ENCODE measurements at regions not wholly inside any gene's neighbourhood (a gene's known extent, or its start where the extent isn't known, plus 50 kb on each side); places are given as distances from the start of the nearest gene placed in this dataset.

DNA sequence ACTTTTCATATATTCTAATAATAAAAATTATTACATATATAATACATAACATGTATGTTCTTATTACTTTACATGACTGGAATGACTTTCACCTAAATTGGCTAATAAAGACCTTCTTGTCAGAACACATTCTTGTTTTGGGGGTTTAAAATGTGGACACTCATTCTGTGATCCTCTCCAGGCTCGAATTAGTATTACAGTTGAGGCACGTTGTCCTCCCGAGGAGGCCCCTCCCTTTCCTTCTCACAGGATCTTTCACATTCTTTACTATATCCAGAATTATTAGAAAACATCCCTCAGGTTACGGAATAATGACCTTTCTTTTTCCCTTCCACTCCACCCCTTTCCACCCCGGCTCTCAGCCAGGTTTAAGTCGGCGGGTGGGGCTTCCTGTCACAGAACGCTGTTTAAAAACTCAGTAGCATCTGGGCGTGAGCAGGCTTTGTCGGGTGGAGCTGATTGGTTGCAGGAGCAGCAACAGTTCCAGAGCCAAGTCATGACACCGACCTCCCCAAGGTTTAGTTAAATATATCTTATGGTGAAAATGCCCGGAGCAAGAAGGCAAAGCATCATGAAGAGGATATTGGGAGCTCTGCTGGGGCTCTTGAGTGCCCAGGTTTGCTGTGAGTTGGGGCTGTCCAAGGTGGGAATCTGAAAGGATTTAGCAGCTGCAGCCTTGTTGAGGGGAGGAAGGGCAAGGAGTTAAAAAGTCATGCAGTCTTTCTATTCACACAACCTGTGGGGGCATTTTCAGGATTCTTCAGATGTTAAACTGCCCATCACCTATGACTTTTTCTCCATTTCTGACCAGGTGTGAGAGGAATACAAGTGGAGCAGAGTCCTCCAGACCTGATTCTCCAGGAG is 396.7 kb upstream of the OR4E1 start:
- H3K36me3 ChIP-seq, result no peaks in the 10 kb centered on the region
- DNase-seq, result peak; percentile 23 to 27
- H3K27ac ChIP-seq, result no peak overlapping the region
- no peak overlapping the region for H3K4me3 ChIP-seq (replicated peaks in 1 of 3)
- intact Hi-C loops (cut with DNase I), result no loop called here
- H3K9me3 ChIP-seq, result no peaks in the 10 kb centered on the region
- H3K27me3 ChIP-seq, result no peaks in the 10 kb centered on the region
- WGBS, 2 donors, result 20 to 22% methylated on average over 12 of the region's 12 CpGs
- H3K4me1 ChIP-seq, result no peaks in the 10 kb centered on the region
- TF ChIP-seq CTCF (IDR thresholded peaks at IDR 0.05) (no peak), POLR2A (IDR thresholded peaks at IDR 0.05) (no peak)

- H3K36me3 ChIP-seq, result no peaks in the 10 kb centered on the region
- no peak overlapping the region for H3K27ac ChIP-seq
- H3K27me3 ChIP-seq, result no peaks in the 10 kb centered on the region
- intact Hi-C loops (cut with DNase I), result no loop called here
- no peaks in the 10 kb centered on the region for H3K9me3 ChIP-seq
- TF ChIP-seq CTCF (IDR thresholded peaks at IDR 0.05) (no peak), POLR2A (IDR thresholded peaks at IDR 0.05) (no peak)
- no peak for DNase-seq
- WGBS, 2 donors, result 66 to 78% methylated on average over 1 of the region's 1 CpG
- H3K4me1 ChIP-seq, result no peaks in the 10 kb centered on the region
- no peak overlapping the region for H3K4me3 ChIP-seq (replicated peaks in 1 of 3)
These were observed 391.7 kb upstream of the OR4E1 start for GRCh38 chr14:22065347-22065746.

- Histone ChIP-seq H3K27me3 (no peaks in the 10 kb centered on the region), H3K36me3 (no peaks in the 10 kb centered on the region), H3K9me3 (no peaks in the 10 kb centered on the region), H3K4me3 (replicated peaks in 1 of 3) (no peak overlapping the region), H3K4me1 (no peaks in the 10 kb centered on the region), H3K27ac (no peak overlapping the region)
- no peak for DNase-seq
- intact Hi-C loops (cut with DNase I), result no loop called here
- 91 to 92% methylated on average over 4 of the region's 4 CpGs for WGBS, 2 donors
- TF ChIP-seq CTCF (IDR thresholded peaks at IDR 0.05), result no peak
- TF ChIP-seq POLR2A (IDR thresholded peaks at IDR 0.05), result no peak
These were observed 385.6 kb upstream of the OR4E1 start for GRCh38 chr14:22059201-22059600.

DNA sequence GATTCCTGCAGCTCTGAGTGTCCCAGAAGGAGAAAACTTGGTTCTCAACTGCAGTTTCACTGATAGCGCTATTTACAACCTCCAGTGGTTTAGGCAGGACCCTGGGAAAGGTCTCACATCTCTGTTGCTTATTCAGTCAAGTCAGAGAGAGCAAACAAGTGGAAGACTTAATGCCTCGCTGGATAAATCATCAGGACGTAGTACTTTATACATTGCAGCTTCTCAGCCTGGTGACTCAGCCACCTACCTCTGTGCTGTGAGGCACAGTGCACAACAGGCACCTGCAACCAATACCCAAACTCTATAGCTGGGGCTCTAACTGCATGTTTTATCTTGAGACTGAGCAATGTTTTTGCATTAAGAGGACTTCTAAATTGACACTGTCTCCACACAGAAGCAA is 379.2 kb upstream of the OR4E1 start:
- Histone ChIP-seq H3K27me3 (no peaks in the 10 kb centered on the region), H3K9me3 (no peaks in the 10 kb centered on the region), H3K36me3 (no peaks in the 10 kb centered on the region), H3K27ac (peak overlapping the region; percentile 89 to 98 (median 94)), H3K4me3 (replicated peaks in 1 of 3) (no peak overlapping the region), H3K4me1 (peaks cover 24 to 34% of the 10 kb centered on the region in 2 donors)
- TF ChIP-seq CTCF (IDR thresholded peaks at IDR 0.05), result no peak
- TF ChIP-seq POLR2A (IDR thresholded peaks at IDR 0.05), result no peak
- peak; percentile 73 to 74 for DNase-seq
- WGBS, 2 donors, result 26 to 45% methylated on average over 3 of the region's 3 CpGs
- intact Hi-C loops (cut with DNase I), result no loop called here

DNA sequence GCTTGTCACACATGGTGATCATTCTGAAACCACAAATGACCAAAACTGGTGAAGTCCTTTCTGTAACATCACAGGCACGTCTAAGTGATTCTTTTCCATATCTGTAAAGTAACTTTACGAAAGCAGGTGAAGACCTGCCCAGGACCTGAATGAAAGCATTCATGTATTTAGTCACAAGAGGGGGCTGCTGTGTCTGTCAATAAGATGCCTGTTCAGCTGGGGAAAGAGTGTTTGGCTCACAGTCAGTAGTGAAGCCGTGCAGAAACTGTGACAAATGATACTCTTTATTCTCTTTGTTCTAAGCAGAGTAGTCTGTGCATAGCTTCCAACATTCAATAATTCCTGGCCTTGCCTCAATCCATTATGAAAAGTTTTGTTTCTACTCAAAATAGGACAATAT is 373.5 kb upstream of the OR4E1 start:
- 5 to 14% methylated on average over 3 of the region's 3 CpGs for WGBS, 2 donors
- H3K4me1 ChIP-seq, result peaks cover 21 to 38% of the 10 kb centered on the region in 2 donors
- DNase-seq, result peak; percentile 76 to 79
- H3K4me3 ChIP-seq (replicated peaks in 1 of 3), result no peak overlapping the region
- no peaks in the 10 kb centered on the region for H3K27me3 ChIP-seq
- intact Hi-C loops (cut with DNase I), result no loop called here
- no peak for TF ChIP-seq POLR2A (IDR thresholded peaks at IDR 0.05)
- TF ChIP-seq CTCF (IDR thresholded peaks at IDR 0.05), result peak in 5 of 6 experiments; percentile 18 to 76 (median 61)
- H3K9me3 ChIP-seq, result no peaks in the 10 kb centered on the region
- no peaks in the 10 kb centered on the region for H3K36me3 ChIP-seq
- H3K27ac ChIP-seq, result peak overlapping the region; percentile 79 to 88 (median 79)
